ENCODE measurements at regions not wholly inside any gene's neighbourhood (a gene's known extent, or its start where the extent isn't known, plus 50 kb on each side); places are given as distances from the start of the nearest gene placed in this dataset.

GRCh38 chr5:87853541-87853940 is 415.1 kb downstream of the TMEM161B start:
- no peak for DNase-seq

- DNase-seq: no peak
These were observed 417.0 kb downstream of the TMEM161B start for GRCh38 chr5:87851603-87852002.

GRCh38 chr5:87850843-87851242 is 417.8 kb downstream of the TMEM161B start:
- DNase-seq: no peak

DNA sequence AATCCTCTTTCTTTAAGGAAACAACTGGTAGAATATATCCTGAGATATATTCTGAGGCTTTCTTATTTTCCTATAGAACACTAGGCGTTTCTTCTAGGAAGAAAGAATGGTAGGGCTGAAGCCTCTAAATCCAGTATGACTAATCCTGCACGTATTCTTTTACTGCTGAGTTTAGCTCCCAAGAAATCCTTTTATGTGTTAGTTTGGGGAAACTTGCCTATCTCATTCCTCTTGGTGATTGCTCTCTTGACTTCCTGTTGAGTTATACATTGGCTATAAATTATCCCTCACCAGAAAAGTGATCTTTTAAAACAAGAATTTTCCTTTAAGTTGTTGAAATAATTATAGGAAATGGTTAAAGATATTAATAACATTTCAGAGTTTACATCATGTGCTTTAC is 422.9 kb downstream of the TMEM161B start:
- no peak for DNase-seq

DNA sequence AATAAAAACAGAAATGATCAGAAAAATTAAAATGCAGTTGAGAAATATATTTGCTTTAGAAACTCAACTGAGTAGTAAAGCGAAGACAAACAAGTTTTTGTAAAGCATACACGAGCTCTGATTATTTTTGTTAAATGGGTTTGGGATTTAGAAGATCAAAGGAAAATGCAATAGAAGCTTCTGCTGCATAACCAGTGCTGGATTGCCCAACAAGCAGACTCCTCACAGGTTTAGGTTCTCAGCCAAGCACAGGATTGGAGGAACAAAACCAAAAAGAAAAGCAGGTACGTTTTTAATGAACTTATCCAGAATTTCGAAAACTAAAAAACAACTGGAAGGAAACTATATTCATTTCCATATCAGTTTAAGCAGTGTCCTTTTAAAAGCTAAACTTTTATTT is 423.8 kb downstream of the TMEM161B start:
- no peak for DNase-seq

GRCh38 chr5:87844449-87844848 is 424.2 kb downstream of the TMEM161B start:
- no peak for DNase-seq

- DNase-seq: no peak
These were observed 424.0 kb upstream of the CCNH start for GRCh38 chr5:87836696-87837095.

DNA sequence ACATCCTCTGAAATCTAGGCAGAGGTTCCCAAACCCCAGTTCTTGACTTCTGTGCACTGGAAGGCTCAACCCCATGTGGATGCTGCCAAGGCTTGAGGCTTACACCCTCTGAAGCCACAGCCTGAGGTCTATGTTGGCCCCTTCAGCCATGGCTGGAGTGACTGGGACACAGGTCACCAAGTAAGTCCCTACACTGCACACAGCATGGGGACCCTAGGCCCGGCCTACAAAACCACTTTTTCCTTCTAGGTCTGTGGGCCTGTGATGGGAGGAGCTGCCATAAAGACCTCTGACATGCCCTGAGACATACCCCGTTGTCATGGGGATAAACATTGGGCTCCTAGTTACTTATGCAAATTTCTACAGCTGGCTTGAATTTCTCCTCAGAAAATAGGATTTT is 418.8 kb upstream of the CCNH start:
- DNase-seq: no peak

- no peak for DNase-seq
These were observed 416.5 kb upstream of the CCNH start for GRCh38 chr5:87829217-87829551.

DNA sequence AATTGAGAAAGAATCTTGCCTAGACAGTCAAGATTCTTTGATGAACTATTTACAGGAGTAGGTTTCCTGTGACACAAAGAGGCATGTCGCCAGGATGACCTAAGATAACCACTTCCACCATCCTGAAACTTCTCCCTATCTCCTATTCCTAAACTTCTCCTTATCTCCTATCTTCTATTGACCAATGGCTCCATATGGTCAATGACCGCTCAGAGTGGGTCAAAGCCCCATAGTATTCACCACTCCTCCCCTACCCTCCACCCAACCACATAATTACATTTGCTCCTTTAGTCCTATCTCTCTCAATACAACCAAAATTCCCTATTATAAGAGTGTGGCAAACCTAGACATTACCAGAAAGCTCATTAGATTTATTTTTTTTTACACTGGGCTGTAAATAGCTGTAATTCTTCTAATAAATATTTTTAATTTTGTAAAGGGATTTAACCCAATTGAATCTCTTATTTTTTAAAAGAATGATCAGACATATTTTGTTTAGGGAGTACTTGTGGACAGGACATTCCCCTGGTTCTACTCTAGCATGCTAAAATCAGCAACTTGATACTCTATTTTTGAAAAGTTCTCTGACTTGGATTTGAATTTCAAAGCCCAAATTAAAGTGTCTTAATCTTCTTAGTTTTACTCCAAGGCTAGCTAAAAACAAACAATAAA is 416.0 kb upstream of the CCNH start:
- no peak for DNase-seq

DNA sequence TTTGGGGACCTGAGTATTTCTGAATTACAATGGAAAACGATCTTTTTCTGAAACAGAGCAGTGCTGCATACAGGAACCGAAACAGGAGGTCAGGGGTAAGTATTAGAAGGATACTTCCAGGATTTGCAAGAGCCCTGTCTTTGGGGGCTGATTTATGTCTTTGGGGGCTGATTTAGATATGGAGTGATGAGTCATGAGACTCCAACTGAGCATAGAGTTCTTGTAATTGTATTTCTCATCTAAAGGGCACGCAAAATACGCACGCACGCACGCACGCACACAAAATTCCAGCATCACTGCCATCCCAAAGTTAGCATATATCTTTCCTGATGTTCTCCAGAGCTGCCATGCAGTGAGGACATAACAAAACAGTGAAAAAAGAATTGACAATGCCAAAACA is 414.8 kb upstream of the CCNH start:
- DNase-seq: no peak

DNA sequence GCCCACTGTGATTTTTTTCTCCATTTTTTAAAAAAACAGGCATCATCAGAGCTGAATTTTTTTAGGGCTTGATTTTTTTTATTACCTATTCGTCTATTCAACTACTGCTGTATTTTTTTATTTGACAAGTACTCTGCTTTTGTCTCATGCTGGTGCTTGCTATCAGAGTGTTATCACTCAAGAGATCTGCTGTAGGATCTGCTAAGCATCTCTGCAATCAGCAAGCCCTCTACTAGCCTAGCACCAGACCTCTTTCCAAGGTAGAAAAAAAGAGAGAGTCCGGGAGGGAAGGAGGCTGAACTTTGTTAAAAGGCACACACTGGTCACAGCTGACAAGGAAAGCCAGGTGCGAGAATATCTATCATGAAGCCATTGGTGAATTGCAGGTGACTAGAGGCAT is 413.8 kb upstream of the CCNH start:
- DNase-seq: no peak

GRCh38 chr5:87825583-87825982 is 412.9 kb upstream of the CCNH start:
- DNase-seq: no peak

DNA sequence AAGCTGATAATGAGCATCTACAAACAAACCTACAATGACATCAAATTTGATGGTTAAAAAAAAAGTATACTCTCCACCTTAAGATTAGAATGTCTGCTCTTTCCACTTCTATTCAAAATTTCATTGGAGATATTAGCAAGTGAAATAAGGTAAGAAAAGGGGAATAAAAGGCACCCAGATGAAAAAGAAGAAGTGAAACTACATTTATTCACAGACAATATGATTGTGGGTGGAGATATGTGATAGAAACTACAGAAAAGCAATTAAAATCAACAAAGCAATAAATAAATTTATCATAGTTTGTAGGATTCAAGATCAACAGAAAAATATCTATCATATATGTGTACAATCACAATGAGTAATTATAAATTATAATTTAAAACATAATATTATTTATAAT is 395.1 kb upstream of the CCNH start:
- DNase-seq: no peak

- DNase-seq: no peak
These were observed 390.6 kb upstream of the CCNH start for GRCh38 chr5:87803352-87803751.

DNA sequence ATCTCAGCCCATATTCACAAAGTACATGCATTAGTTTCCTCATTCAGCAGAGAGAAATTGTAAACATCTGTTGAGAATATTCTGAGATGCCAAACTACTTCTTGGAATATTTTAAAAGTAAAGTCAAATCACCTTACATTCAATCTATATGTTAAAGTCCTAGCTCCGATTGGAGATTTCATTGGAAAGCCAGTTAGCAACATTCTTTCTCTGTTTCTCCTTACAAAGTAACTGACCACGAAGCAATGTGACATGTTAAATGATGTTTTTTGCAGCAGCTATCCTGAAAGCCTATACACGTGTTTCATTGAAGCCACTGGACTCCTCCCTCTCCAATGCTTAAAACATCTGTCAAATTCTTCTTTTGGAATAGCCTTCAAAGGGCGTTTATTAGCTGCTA is 379.1 kb upstream of the CCNH start:
- no peak for DNase-seq

GRCh38 chr5:87788416-87788815 is 375.7 kb upstream of the CCNH start:
- DNase-seq: no peak

DNA sequence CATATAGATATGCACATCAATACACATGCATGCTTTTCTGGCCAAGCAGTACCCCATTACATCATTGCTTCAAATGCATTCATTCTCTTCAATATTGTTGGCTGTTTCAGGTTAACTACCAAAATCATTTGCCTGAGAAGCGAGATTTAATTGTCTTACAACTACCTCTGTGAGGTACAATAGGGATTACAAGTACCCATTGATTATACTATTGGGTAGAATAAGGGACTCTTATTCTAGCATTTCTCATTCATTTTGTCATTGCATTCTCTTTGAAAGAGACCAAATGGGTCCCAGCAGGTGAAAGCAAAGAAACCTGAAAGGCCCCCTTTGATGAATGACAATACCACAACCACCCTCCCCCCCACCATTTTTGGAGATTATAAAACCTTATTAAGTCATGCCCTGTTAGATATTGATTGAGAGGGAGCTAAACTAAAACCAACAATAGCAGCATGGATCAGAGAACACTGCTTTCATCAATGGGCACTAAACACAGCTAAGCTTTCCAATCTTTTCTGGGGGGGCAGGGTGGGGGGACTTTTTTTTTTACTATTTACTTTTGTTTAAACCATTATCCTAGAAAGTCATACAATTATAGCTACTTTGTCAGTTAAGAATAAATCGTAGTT is 375.0 kb upstream of the CCNH start:
- no peak for DNase-seq

GRCh38 chr5:87787086-87787485 is 374.4 kb upstream of the CCNH start:
- DNase-seq: no peak

DNA sequence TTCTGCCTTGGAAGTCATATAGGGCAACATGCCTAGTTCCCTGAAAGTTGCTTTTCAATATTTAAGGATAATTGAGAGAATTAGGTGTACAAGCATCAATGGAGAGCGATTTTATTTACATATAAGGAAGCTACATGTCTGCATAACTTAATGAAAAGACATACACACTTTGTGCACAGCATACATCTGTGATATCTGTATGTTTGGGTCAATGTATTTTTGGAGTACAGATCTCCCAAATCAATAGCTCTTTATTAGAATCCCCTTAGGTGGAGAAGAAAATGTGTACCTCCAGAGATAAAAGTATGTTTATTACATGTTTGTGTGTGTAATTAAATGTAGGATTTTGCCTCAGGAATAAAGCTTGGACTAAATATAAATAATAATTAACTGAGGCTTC is 373.7 kb upstream of the CCNH start:
- no peak for DNase-seq

DNA sequence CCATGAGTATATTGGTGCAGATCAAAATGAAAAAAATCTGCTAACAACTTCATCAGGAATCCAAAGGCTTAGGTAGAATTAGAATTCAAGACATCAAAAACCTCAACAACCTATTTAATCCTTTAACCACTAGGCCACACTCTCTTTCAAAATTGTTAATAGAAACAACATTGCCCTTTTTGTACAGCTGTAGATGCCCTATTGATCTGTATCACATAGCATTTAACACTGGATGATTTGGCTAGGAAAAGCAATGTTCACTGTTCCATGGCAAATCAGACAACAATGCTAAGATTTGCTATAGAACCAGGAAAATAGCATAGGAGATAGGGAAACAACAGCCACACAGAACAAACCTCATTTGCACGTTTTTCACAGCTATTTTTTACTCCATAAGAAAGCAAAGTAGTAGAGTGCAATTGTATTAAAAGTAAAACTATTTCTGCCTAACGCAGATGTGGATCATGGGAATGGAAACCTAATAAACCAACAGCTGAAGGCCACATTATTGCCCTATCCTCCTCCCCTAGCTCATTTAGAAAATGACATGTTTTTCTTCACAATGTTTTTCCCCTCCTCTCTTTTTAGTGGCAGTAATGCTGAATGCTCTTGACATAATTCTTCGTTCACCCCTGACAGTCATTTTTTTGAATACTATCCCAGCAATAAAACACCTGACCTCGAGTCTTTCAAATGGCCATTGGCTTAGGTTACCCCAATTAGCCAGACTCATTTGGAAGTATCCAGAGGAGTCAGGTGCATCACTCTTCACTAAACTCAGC is 373.0 kb upstream of the CCNH start:
- DNase-seq: no peak

DNA sequence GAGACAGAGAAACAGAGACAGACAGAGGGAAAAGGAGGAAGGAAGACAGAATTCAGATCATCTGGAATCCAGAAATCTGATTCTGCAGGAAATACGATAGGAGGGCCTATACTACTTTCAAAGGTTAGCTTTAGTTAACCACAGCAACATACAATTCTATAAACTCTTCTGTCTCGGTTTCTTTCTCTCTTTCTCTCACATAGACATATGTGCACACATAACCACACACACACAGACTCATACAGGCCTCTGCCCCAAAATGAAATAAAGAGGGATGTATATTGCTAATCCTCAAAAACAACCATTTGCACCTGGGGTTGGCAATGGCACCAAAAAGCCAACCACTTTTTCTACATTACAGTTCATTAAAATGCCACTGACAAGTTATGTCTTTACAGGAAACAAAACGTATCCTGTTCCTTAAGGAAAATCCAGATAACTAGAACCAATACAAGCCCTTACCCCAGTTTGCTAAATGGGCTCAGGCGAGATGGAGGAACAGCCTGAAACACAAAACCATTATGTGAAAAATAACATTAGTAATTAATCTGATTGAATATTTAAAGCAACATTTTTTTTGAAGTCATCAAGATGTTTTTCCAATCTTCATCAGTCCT is 372.3 kb upstream of the CCNH start:
- DNase-seq: no peak

GRCh38 chr5:87784311-87784710 is 371.6 kb upstream of the CCNH start:
- DNase-seq: no peak

DNA sequence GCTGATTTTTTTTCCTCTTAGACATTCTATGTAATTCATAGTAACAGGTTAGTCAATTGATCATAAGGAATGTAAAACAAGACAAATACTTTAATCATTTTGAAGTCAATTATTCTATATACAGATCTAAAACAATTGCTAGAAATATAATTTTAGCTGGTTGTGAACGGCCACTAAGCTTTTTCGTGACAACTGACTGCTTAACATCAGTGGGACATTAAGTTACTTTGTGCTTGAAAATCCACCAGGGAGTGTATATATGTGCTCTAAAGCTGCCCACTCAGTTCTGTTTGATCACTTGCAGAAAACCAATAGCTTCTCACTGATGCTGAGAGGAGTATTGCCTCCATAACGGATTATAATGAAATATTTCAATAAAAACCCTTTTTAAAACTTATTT is 370.2 kb upstream of the CCNH start:
- no peak for DNase-seq
